PC-9 (cell line): ENCODE measurements at regions not wholly inside any gene's neighbourhood (a gene's known extent, or its start where the extent isn't known, plus 50 kb on each side); places are given as distances from the start of the nearest gene placed in this dataset.

Experiments used
- CTCF ChIP-seq: fragments of 200-600 bp; sonication (generic); conservative IDR thresholded peaks from 2 replicates; pipeline ENCODE4 v1.6.1; 2017; ENCODE audit warnings: mixed run types, antibody characterized with exemption, mild to moderate bottlenecking, moderate library complexity
- EZH2 ChIP-seq: fragments of 200-600 bp; sonication (generic); IDR thresholded peaks from 2 replicates; pipeline ENCODE4 v1.8.0; 2017; ENCODE audit warnings: antibody characterized with exemption, low read depth

- TF ChIP-seq EZH2 (no peak), CTCF (no peak)
Measured at GRCh38 chr4:20463176-20463430, 211.4 kb downstream of the SLIT2 start.
